Keratinocyte (primary cell): ENCODE measurements at regions not wholly inside any gene's neighbourhood (a gene's known extent, or its start where the extent isn't known, plus 50 kb on each side); places are given as distances from the start of the nearest gene placed in this dataset.

ENCODE experiments used
- DNase-seq: peaks from one replicate; pipeline ENCODE4 v3.0.0-alpha.2; 2011; ENCODE audit warnings: low read depth, missing footprints, low spot score
- FAIRE-seq: peaks from 2 replicates; lab custom pipeline; 2011; peaks lifted over from hg19 to GRCh38; lab: Jason Lieb, UNC
- H2AFZ ChIP-seq: 2 replicates; pipeline ENCODE4 v1.6.0; 2012; ENCODE audit warnings: low read length, control low read depth, inconsistent platforms; ENCODE audit not compliant: control insufficient read depth
- H3K27ac ChIP-seq: 2 replicates; pipeline ENCODE4 v1.5.1; 2011; ENCODE audit warnings: low read length; ENCODE audit not compliant: control insufficient read depth, insufficient read depth
- H3K27me3 ChIP-seq: 3 replicates; pipeline ENCODE4 v1.6.0; 2011; ENCODE audit warnings: low read length; ENCODE audit not compliant: control insufficient read depth, insufficient read depth; ENCODE audit errors: extremely low read depth
- H3K36me3 ChIP-seq, 2 experiments: 2 replicates in 1 of 2; 3 replicates in 1 of 2; pipeline ENCODE4 v1.5.1; 2011; ENCODE audit warnings: low read length in 2 of 2, mild to moderate bottlenecking in 1 of 2; ENCODE audit not compliant: control insufficient read depth in 2 of 2, insufficient read depth in 2 of 2; ENCODE audit errors: extremely low read depth in 1 of 2
- H3K4me1 ChIP-seq: 3 replicates; pipeline ENCODE4 v1.5.1; 2011; ENCODE audit warnings: low read length; ENCODE audit not compliant: control insufficient read depth, insufficient read depth; ENCODE audit errors: extremely low read depth
- H3K4me2 ChIP-seq: 3 replicates; pipeline ENCODE4 v1.6.0; 2011; ENCODE audit warnings: low read depth, low read length; ENCODE audit not compliant: control insufficient read depth, insufficient read depth; ENCODE audit errors: extremely low read depth
- H3K4me3 ChIP-seq, 3 experiments: fragments of 200-600 bp in 1 of 3; sonication (generic) in 1 of 3; 2 replicates in 2 of 3; 3 replicates in 1 of 3; pipeline ENCODE4 v1.5.1; 2011 to 2016; ENCODE audit warnings: low read length in 3 of 3, mild to moderate bottlenecking in 3 of 3, control low read depth in 2 of 3, inconsistent platforms in 1 of 3, low read depth in 1 of 3, mixed read lengths in 1 of 3, mixed run types in 1 of 3, moderate library complexity in 1 of 3; ENCODE audit not compliant: control insufficient read depth in 2 of 3, insufficient read depth in 2 of 3; ENCODE audit errors: extremely low read depth in 1 of 3
- H3K79me2 ChIP-seq: 2 replicates; pipeline ENCODE4 v1.6.0; 2012; ENCODE audit warnings: low read length; ENCODE audit not compliant: control insufficient read depth, insufficient read depth
- H3K9ac ChIP-seq: 3 replicates; pipeline ENCODE4 v1.6.0; 2011; ENCODE audit warnings: low read length; ENCODE audit not compliant: control insufficient read depth, insufficient read depth; ENCODE audit errors: extremely low read depth
- H3K9me1 ChIP-seq: 3 replicates; pipeline ENCODE4 v1.6.0; 2011; ENCODE audit warnings: low read length; ENCODE audit not compliant: control insufficient read depth, insufficient read depth; ENCODE audit errors: extremely low read depth
- H3K9me3 ChIP-seq: 2 replicates; pipeline ENCODE4 v1.5.1; 2012; ENCODE audit warnings: low read depth, low read length; ENCODE audit not compliant: control insufficient read depth
- H4K20me1 ChIP-seq: 3 replicates; pipeline ENCODE4 v1.6.0; 2011; ENCODE audit warnings: low read length; ENCODE audit not compliant: control insufficient read depth, insufficient read depth; ENCODE audit errors: extremely low read depth
- CTCF ChIP-seq, 3 experiments: IDR thresholded peaks in 1 of 3; conservative IDR thresholded peaks in 1 of 3; optimal IDR thresholded peaks in 1 of 3; 2 replicates in 2 of 3; 3 replicates in 1 of 3; pipeline versions ENCODE3 to v1.5.1; 2011; ENCODE audit warnings: low read length in 3 of 3, mild to moderate bottlenecking in 3 of 3, moderate library complexity in 2 of 3, control low read depth in 1 of 3, inconsistent platforms in 1 of 3; ENCODE audit not compliant: insufficient read depth in 2 of 3; ENCODE audit errors: extremely low read depth in 1 of 3
- EZH2 ChIP-seq: IDR thresholded peaks from one replicate; pipeline ENCODE4 v1.6.1; 2012; ENCODE audit warnings: inconsistent platforms, mild to moderate bottlenecking, low read length, moderate library complexity
- dilution Hi-C: fragments of 300-500 bp; cut with MboI; formaldehyde crosslinking; loops from one replicate; pipeline ENCODE4 v1.7.0; 2020; ENCODE audit warnings: low sequenced_read_pairs; ENCODE audit not compliant: extremely low pct_ligation_motif_present

DNA sequence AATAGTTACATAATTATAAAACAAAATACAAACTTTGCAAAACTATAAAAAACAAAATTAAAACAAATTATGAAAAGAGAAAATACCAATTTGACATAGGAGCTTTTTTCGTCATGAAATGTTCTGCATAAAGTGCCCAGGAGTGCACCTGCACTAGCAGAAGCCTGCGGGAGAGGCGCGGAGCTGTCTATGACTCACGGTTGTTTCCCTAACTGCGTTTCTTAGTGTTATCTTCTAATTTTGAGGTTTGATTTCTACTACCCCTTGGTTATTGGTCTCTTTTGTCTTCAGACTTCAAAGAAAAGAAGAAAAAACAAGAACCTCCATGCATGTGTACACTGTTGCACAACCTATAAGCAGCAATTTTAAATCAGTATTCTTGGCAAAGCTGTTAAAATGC lies 740.9 kb upstream of the LRRC4C start:
- dilution Hi-C loops, result no loop called here
- FAIRE-seq, result no peak

GRCh38 chr11:42201603-42202148 lies 742.2 kb upstream of the LRRC4C start:
- TF ChIP-seq EZH2 (no peak), CTCF (optimal IDR thresholded peaks at IDR 0.05 in 1 of 3, IDR thresholded peaks at IDR 0.05 in 1 of 3, conservative IDR thresholded peaks at IDR 0.05 in 1 of 3; ENCODE audit: extremely low read depth in 1 of 3, insufficient read depth in 2 of 3, low read length in 3 of 3) (no peak)
- Histone ChIP-seq H3K4me2 (no peak overlapping the region), H3K4me1 (no peaks in the 10 kb centered on the region), H3K9me3 (no peaks in the 10 kb centered on the region), H3K79me2 (no peaks in the 10 kb centered on the region), H3K4me3 (no peak overlapping the region), H3K9me1 (no peaks in the 10 kb centered on the region), H4K20me1 (no peaks in the 10 kb centered on the region), H3K9ac (no peak overlapping the region), H2AFZ (no peak overlapping the region), H3K36me3 (no peaks in the 10 kb centered on the region), H3K27me3 (no peaks in the 10 kb centered on the region), H3K27ac (no peak overlapping the region)
- no peak for FAIRE-seq
- dilution Hi-C loops, result no loop called here
- DNase-seq, result no peak

More for the DNA sequence above, 740.9 kb upstream of the LRRC4C start:
- no peak overlapping the region for H3K4me3 ChIP-seq
- no peak for TF ChIP-seq CTCF (optimal IDR thresholded peaks at IDR 0.05 in 1 of 3, IDR thresholded peaks at IDR 0.05 in 1 of 3, conservative IDR thresholded peaks at IDR 0.05 in 1 of 3; ENCODE audit: extremely low read depth in 1 of 3, insufficient read depth in 2 of 3, low read length in 3 of 3)
- no peak for TF ChIP-seq EZH2
- H3K9me1 ChIP-seq, result no peaks in the 10 kb centered on the region
- no peak overlapping the region for H3K27ac ChIP-seq
- no peak for DNase-seq
- no peaks in the 10 kb centered on the region for H4K20me1 ChIP-seq
- H2AFZ ChIP-seq, result no peak overlapping the region
- no peak overlapping the region for H3K9ac ChIP-seq
- H3K36me3 ChIP-seq, result no peaks in the 10 kb centered on the region
- no peaks in the 10 kb centered on the region for H3K27me3 ChIP-seq
- no peaks in the 10 kb centered on the region for H3K4me1 ChIP-seq
- no peak overlapping the region for H3K4me2 ChIP-seq
- H3K79me2 ChIP-seq, result no peaks in the 10 kb centered on the region
- no peaks in the 10 kb centered on the region for H3K9me3 ChIP-seq
